HUES48 (cell line): ENCODE measurements at regions not wholly inside any gene's neighbourhood (a gene's known extent, or its start where the extent isn't known, plus 50 kb on each side); places are given as distances from the start of the nearest gene placed in this dataset.

Source experiments
- H3K27ac ChIP-seq: one replicate; pipeline ENCODE4 v1.7.0; 2013; ENCODE audit warnings: low read depth, low read length, inconsistent platforms
- H3K27me3 ChIP-seq: 2 replicates; pipeline ENCODE4 v1.6.1; 2013; ENCODE audit warnings: mild to moderate bottlenecking, low read length; ENCODE audit not compliant: control insufficient read depth, insufficient read depth
- H3K36me3 ChIP-seq: 2 replicates; pipeline ENCODE4 v1.6.1; 2013; ENCODE audit warnings: low read length; ENCODE audit not compliant: control insufficient read depth, insufficient read depth
- H3K4me1 ChIP-seq: 2 replicates; pipeline ENCODE4 v1.6.1; 2013; ENCODE audit warnings: mild to moderate bottlenecking, low read length; ENCODE audit not compliant: control insufficient read depth, insufficient read depth
- H3K4me3 ChIP-seq: 2 replicates; pipeline ENCODE4 v1.5.1; 2013; ENCODE audit warnings: mild to moderate bottlenecking, low read depth, low read length
- H3K9ac ChIP-seq: 2 replicates; pipeline ENCODE4 v1.6.1; 2013; ENCODE audit warnings: mild to moderate bottlenecking, low read depth, low read length, moderate library complexity
- H3K9me3 ChIP-seq: 2 replicates; pipeline ENCODE4 v1.6.1; 2013; ENCODE audit warnings: low read length; ENCODE audit not compliant: control insufficient read depth, insufficient read depth

GRCh38 chr6:77136086-77136485 is 327.2 kb downstream of the HTR1B start:
- H3K9me3 ChIP-seq, result no peaks in the 10 kb centered on the region
- H3K27me3 ChIP-seq, result no peaks in the 10 kb centered on the region
- H3K27ac ChIP-seq, result no peak overlapping the region
- no peak overlapping the region for H3K4me3 ChIP-seq
- H3K9ac ChIP-seq, result no peak overlapping the region
- no peaks in the 10 kb centered on the region for H3K36me3 ChIP-seq
- H3K4me1 ChIP-seq, result no peaks in the 10 kb centered on the region

DNA sequence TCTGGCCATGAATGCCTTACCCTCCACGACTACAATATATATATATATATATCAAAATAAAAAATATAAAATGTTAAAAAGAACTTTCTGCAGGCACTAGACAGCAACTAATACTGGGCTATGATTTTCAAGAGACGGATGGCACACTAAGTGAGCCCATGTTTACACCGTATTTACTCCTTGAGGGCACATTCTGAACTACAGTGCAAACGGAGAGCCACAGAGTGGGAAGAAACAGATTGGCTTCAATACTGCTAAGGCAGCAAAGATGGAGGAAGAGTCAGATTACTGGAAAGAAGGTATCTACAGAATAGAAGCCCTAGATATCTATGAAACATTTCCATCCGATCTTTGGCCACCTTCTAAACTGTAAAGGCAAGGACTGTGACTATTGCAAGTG is 330.3 kb downstream of the HTR1B start:
- Histone ChIP-seq H3K9ac (no peak overlapping the region), H3K27me3 (no peaks in the 10 kb centered on the region), H3K4me3 (no peak overlapping the region), H3K36me3 (no peaks in the 10 kb centered on the region), H3K4me1 (no peaks in the 10 kb centered on the region), H3K9me3 (no peaks in the 10 kb centered on the region), H3K27ac (no peak overlapping the region)

GRCh38 chr6:77131426-77131825 is 331.9 kb downstream of the HTR1B start:
- Histone ChIP-seq H3K4me3 (no peak overlapping the region), H3K36me3 (no peaks in the 10 kb centered on the region), H3K9ac (no peak overlapping the region), H3K27me3 (no peaks in the 10 kb centered on the region), H3K9me3 (no peaks in the 10 kb centered on the region), H3K27ac (no peak overlapping the region), H3K4me1 (no peaks in the 10 kb centered on the region)

- no peak overlapping the region for H3K4me3 ChIP-seq
- H3K27ac ChIP-seq, result no peak overlapping the region
- H3K9ac ChIP-seq, result no peak overlapping the region
- no peaks in the 10 kb centered on the region for H3K36me3 ChIP-seq
- H3K9me3 ChIP-seq, result no peaks in the 10 kb centered on the region
- H3K27me3 ChIP-seq, result no peaks in the 10 kb centered on the region
- no peaks in the 10 kb centered on the region for H3K4me1 ChIP-seq
Measured at GRCh38 chr6:77124604-77125003, 338.7 kb downstream of the HTR1B start.

DNA sequence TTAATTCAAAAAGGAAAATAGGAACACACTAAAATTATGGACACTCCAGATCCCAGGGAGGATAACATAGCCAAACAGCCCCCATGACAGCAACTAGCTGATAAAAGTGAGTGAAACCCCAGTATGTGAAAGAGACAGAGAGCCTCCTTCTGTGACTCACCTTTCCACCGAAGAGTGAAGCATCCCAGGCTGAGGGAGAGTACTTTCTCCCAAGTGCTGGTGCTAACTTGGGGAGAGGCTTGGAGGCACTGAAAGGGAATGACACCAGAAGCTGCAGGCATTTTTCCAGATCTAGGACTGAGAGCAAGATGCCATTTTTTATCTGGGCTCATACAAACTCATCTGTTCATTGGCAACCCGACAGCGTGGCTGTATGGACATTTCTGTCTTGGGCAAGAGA is 339.8 kb downstream of the HTR1B start:
- Histone ChIP-seq H3K27me3 (no peaks in the 10 kb centered on the region), H3K4me3 (no peak overlapping the region), H3K9ac (no peak overlapping the region), H3K36me3 (no peaks in the 10 kb centered on the region), H3K9me3 (no peaks in the 10 kb centered on the region), H3K4me1 (no peaks in the 10 kb centered on the region), H3K27ac (no peak overlapping the region)

- no peak overlapping the region for H3K27ac ChIP-seq
- H3K4me1 ChIP-seq, result peaks cover 17% of the 10 kb centered on the region
- H3K4me3 ChIP-seq, result no peak overlapping the region
- no peaks in the 10 kb centered on the region for H3K36me3 ChIP-seq
- H3K9ac ChIP-seq, result no peak overlapping the region
- H3K27me3 ChIP-seq, result no peaks in the 10 kb centered on the region
- no peaks in the 10 kb centered on the region for H3K9me3 ChIP-seq
Measured at GRCh38 chr6:77106992-77107391, 356.3 kb downstream of the HTR1B start.

- no peaks in the 10 kb centered on the region for H3K36me3 ChIP-seq
- no peaks in the 10 kb centered on the region for H3K27me3 ChIP-seq
- peaks cover 17% of the 10 kb centered on the region for H3K4me1 ChIP-seq
- H3K9me3 ChIP-seq, result no peaks in the 10 kb centered on the region
- no peak overlapping the region for H3K4me3 ChIP-seq
- no peak overlapping the region for H3K9ac ChIP-seq
- no peak overlapping the region for H3K27ac ChIP-seq
Measured at GRCh38 chr6:77105091-77105490, 358.2 kb downstream of the HTR1B start.

DNA sequence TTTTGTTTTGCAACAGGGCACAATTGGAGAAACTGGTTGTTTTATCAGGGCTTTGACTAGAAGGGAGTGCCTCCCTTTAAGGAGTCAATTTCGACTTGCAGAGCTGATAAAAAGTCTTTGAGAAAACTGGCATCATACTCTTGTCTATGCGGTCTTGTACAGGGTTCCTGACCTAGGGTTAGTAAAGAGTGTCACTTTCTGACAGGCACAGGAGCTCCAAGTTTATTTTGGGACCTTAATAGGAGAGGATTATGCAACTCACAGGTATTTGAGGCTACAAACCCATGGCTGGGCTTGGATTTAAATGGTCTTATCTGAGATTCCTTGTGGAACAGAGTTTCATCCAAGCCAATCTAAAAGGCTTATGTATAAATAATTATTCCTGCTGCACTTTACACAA is 365.4 kb downstream of the HTR1B start:
- H3K36me3 ChIP-seq, result no peaks in the 10 kb centered on the region
- no peak overlapping the region for H3K4me3 ChIP-seq
- no peaks in the 10 kb centered on the region for H3K27me3 ChIP-seq
- H3K27ac ChIP-seq, result no peak overlapping the region
- H3K9me3 ChIP-seq, result no peaks in the 10 kb centered on the region
- peaks cover 11% of the 10 kb centered on the region for H3K4me1 ChIP-seq
- H3K9ac ChIP-seq, result no peak overlapping the region

DNA sequence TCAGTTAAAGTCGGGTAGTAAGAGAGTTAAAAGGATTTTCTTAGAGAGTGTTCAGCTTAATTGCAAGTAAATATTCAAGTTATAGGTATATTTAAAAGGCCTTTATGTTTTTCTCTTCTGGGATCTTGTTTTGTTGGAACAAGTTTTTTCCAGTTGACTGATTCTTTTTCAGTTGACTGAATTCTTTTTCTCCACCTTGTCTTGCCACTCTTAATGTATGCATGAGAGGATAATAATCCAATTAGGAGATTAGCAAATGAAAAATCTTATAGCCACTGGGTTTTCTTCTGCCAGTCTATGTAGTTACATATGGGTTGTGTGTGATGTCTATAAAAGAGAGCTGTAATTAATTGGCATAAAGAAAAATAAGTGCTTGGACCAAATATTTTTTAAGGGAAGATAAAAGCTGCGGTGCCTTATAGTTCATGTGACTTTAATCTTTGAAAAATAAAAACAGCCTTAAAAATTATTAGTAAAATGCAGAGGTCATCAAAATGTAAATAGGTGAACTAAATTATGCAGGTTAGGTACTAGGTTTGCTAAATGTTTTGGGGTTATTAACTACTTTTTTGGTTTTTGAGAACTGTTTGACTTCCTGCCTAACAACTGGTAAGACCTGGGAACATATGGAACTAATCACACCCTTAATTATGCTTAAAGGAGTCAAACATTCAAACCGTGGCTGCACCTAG is 367.2 kb downstream of the HTR1B start:
- Histone ChIP-seq H3K9ac (no peak overlapping the region), H3K36me3 (no peaks in the 10 kb centered on the region), H3K9me3 (no peaks in the 10 kb centered on the region), H3K27me3 (no peaks in the 10 kb centered on the region), H3K4me3 (no peak overlapping the region), H3K4me1 (peaks cover 11% of the 10 kb centered on the region), H3K27ac (no peak overlapping the region)

GRCh38 chr6:77094821-77095220 is 368.5 kb downstream of the HTR1B start:
- no peak overlapping the region for H3K27ac ChIP-seq
- H3K9me3 ChIP-seq, result no peaks in the 10 kb centered on the region
- peaks cover 11% of the 10 kb centered on the region for H3K4me1 ChIP-seq
- H3K4me3 ChIP-seq, result no peak overlapping the region
- no peak overlapping the region for H3K9ac ChIP-seq
- no peaks in the 10 kb centered on the region for H3K27me3 ChIP-seq
- no peaks in the 10 kb centered on the region for H3K36me3 ChIP-seq

DNA sequence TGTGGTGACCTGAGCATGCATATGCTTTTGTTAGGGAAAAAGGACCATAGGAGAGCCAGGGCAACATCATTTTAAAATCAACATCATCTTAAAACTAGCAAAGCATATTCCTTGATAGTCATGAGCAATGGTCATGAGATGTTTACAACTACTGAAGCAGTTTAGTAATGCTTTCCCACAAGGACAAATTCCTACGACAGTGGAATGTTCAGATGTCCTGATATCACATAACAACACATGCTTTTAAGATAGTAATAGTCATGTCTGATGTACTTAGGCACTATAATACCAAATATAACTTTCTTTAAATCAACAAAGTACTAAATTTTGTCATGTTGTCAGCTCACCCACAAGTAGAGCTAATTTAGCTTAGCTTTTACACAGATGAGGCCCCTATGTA is 370.3 kb downstream of the HTR1B start:
- Histone ChIP-seq H3K9ac (no peak overlapping the region), H3K4me1 (peaks cover 5% of the 10 kb centered on the region), H3K9me3 (no peaks in the 10 kb centered on the region), H3K4me3 (no peak overlapping the region), H3K36me3 (no peaks in the 10 kb centered on the region), H3K27me3 (no peaks in the 10 kb centered on the region), H3K27ac (no peak overlapping the region)

GRCh38 chr6:77089776-77090175 is 373.5 kb downstream of the HTR1B start:
- H3K4me1 ChIP-seq, result peaks cover 3% of the 10 kb centered on the region
- no peak overlapping the region for H3K27ac ChIP-seq
- no peaks in the 10 kb centered on the region for H3K9me3 ChIP-seq
- H3K9ac ChIP-seq, result no peak overlapping the region
- H3K36me3 ChIP-seq, result no peaks in the 10 kb centered on the region
- H3K27me3 ChIP-seq, result no peaks in the 10 kb centered on the region
- H3K4me3 ChIP-seq, result no peak overlapping the region
